CD4-positive, alpha-beta T cell treated with Interleukin-17A for 1 hour (primary cell): ENCODE measurements at regions not wholly inside any gene's neighbourhood (a gene's known extent, or its start where the extent isn't known, plus 50 kb on each side); places are given as distances from the start of the nearest gene placed in this dataset.
"Not testable (repeated sequence)": the region's sequence is repeated elsewhere in the genome, so short reads cannot be mapped to it uniquely, and the experiment has no call there.

Experiments
- DNase-seq: peaks from one replicate; pipeline ENCODE4 v3.0.0-alpha.2; 2020

GRCh38 chr4:55028196-55028595, 97.2 kb downstream of the KDR start:
- no peak for DNase-seq

DNA sequence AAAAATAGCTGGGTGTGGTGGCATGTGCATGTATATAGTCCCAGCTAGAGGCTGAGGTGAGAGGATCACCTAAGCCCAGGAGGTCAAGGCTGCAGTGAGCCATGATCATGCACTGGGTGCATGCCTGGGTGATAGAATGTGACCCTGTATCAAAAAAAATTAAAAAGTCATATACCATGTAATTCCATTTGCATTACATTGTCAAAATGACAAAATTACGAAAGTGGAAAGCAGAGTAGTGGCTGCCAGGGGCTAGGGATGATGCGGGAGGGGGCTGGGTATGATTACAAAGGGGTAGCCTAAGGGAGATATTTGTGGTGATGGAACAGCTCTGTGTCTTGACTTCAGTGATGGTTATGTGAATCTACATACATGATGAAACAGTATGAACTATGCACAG, 97.8 kb downstream of the KDR start:
- no peak for DNase-seq

- not testable (repeated sequence) for DNase-seq
Observed at GRCh38 chr4:55025456-55025855, 99.9 kb downstream of the KDR start.

DNA sequence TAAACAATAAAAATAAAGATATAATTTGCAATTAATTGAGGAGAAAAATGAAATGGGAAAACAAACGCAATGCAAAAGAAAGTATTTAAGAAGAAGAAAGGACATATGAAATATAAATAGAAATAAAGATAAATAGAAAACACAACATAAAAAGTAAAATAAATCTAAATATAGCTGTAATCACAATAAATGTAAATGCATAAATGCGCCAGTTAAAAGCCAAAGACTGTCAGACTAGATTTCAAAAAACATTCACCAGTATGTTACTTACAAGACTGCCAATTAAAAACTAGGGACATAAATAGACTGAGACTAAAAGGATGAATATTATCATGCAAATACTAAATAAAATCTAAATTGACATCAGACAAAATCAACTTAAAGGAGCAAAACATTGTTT, 102.4 kb downstream of the KDR start:
- DNase-seq, result no peak

DNA sequence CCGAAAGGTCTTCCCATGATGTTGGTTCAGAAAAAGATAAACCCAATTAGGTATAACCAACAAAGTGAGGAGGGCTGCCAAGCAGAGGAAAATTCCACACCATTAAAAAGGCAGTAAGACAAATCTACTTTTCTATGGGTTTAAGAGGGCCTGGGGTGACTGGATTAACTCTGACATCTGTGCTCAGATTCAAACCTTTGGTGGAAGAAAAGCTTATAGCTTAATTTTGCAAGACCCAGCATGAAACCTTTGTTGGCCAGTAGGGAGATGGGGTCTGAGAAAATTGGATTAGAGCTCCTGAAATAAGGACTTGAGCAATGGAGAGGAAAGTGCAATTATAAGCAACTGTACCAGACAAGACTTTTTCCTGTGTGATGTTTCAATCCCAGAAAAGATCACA, 104.2 kb downstream of the KDR start:
- DNase-seq, result no peak

- DNase-seq, result no peak
Observed at GRCh38 chr4:55020131-55020530, 105.3 kb downstream of the KDR start.

DNA sequence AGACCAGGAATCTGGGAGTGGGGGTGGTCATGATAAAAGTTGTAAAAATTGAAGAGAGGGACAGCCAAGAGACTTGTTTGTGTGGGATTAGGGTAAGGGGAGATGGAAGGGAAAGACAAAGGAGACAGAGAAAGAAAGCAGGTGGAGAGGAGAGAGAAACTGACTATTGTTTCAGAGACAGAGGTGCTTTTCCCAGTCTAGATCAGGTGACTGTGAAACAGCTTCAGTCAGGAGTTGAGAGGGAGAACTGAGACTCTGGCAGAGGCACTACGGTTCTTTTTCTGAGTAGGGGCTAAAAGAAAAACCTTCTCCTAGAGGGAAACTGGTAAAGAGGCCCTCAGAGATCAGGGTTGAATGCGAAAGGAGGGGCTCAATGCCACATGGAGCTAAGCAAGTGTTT, 106.4 kb downstream of the KDR start:
- no peak for DNase-seq

- DNase-seq, result no peak
Observed at GRCh38 chr4:55018521-55018920, 106.9 kb downstream of the KDR start.

DNA sequence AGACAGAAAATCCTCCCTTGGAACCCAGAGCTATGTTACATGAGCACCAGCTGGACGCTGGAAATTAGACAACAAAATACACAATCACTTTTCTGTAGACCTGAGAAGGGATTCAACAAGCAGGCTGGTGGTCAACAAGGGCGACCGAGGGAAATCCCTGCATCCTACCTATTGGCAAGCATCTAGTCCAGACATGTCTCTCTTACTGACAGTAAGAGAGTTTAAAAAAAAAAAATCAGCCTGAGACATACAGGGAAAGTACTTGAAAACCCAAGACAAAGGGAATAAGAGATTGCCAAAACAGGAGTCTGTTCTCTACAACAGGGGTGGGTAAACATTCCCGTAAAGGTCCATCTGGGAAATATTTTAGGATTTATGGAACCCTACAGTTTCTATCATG, 108.0 kb downstream of the KDR start:
- DNase-seq, result no peak

- DNase-seq, result no peak
Observed at GRCh38 chr4:55016131-55016530, 109.3 kb downstream of the KDR start.

- DNase-seq, result no peak
Observed at GRCh38 chr4:55014876-55015275, 110.5 kb downstream of the KDR start.

DNA sequence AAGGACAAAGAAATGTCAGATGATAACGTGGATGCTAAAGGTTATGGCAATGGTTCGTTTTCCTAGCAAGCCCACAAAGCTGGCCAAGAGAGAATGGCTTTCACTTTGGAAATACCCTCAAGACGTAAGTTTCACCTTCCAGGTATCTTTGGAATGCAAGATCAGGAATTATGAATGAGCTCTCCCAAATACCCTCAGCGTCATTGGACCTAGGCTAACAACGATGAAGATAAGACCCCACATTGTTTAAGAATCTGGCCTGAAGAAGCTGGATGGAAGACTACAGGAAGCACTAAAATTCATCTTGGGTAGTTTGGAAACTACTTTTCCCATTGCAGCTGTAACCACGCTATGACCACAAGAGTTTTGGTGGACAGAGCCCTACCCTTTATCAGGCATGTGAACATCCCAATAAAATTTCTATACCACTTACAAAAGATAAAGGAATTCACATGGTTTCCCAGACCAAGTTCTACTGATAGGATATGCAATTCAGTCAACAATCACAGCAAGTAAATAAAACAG, 111.9 kb downstream of the KDR start:
- no peak for DNase-seq

DNA sequence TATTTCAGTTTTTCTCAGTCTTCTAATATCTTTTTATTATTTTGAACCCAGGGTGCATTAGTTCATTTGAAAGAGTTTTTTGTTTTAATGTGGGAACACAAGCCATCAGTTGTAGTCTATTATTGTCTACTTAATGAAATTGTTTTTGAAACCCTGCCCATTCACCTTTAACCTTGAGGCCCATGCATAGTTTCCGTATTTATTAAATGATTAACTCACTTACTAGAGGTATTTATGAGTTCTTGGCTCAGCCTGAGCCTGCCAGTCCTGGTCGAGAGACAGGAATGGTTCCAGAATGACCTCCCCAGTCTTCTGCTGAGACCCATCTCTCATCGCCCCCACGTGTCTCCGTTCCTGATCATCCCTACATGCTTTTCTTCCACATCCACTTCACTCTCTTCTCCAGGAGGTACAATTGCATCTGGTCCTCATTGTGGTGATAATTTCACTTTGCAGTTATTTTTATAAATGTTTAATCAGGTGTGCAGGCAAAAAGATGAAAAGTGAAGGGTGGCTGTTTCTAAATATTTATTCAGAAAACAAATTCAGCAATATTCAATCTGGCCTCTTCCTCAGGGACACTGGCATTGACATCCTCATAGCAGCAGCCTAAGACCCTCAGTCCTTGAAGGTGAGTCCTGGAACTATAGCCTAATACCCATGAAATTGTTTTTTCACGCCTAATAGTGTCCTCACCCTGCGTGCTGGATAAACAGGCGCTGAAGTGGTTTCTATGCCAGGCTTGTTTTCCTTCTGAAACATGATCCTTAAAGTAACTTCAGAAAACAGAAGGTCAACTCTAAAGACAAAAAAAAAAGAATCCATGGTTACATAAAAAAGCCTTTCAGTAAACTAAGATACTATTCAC, 112.8 kb downstream of the KDR start:
- DNase-seq, result no peak

DNA sequence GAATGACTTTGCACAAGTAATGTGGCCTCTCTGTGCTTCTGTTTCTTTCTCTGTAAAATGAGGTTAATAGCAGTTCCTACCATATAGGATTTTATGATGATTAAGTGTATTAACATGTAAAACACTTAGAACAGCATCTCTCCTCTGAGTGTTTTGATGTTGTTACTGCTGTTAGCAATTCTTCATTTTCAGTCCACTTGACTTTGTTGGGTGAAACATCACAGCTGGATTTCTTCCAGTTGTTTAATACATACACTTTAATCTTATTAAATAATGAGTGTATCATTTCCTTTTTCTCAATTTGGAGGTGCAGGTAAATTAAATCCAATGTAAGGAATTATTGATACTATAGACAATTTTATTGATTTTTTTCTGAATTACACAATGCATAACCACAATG, 113.6 kb downstream of the KDR start:
- DNase-seq, result no peak

DNA sequence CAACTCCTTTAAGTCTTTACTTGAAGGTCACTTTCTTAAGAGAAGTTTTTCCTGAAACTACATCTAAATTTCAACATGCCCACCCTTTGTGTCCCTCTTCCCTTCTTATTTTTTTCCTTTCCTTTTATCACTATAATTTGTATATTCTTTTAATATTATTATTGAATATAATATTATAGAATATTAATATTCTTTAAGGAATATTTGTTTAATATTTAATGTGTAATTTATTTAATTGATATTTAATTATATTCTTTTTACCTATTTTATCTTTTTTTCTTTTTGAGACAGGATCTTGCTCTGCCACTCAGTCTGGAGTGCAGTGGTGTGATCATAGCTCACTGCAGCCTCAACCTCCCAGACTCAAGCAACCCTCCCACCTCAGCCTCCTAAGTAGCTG, 114.8 kb downstream of the KDR start:
- DNase-seq, result no peak

- no peak for DNase-seq
Observed at GRCh38 chr4:55008166-55009056, 117.0 kb downstream of the KDR start.

GRCh38 chr4:55005910-55006309, 119.5 kb downstream of the KDR start:
- DNase-seq, result no peak

- no peak for DNase-seq
Observed at GRCh38 chr4:55004831-55005230, 120.6 kb downstream of the KDR start.

DNA sequence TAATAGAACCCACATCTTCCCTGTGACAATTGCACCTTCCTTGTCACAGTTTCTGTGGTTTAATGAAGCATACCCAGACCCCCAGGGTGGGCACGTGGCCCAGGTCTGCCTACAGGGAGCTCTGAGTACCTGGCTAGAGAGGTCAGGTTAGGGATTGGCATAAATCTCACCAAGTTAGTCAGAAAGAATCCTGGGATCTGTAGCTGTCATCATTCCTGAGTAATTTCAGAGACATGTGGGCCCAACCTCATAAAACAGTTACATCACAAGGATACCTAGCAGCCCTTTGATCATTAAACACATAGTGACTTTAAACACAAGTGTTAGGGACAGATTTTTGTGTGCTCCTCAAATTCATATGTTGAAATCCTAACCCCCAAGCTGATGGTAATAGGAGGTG, 123.0 kb downstream of the KDR start:
- no peak for DNase-seq

- DNase-seq, result no peak
Observed at GRCh38 chr4:55001538-55001937, 123.9 kb downstream of the KDR start.

- no peak for DNase-seq
Observed at GRCh38 chr4:54999003-54999402, 126.4 kb downstream of the KDR start.

DNA sequence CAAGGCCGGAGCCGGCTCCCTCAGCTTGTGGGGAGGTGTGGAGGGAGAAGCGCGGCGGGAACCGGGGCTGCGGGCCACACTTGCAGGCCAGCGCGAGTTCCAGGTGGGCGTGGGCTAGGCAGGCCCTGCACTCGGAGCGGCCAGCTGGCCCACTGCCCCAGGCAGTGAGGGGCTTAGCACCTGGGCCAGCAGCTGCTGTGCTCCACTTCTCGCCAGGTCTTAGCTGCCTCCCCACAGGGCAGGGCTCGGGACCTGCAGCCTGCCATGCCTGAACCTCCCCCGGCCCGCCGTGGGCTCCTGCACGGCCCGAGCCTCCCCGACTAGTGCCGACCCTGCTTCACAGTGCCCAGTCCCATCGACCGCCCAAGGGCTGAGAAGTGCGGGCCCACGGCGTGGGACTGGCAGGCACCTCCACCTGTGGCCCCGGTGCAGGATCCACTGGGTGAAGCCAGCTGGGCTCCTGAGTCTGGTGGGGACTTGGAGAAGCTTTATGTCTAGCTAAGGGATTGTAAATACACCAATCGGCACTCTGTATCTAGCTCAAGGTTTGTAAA, 131.8 kb downstream of the KDR start:
- not testable (repeated sequence) for DNase-seq

DNA sequence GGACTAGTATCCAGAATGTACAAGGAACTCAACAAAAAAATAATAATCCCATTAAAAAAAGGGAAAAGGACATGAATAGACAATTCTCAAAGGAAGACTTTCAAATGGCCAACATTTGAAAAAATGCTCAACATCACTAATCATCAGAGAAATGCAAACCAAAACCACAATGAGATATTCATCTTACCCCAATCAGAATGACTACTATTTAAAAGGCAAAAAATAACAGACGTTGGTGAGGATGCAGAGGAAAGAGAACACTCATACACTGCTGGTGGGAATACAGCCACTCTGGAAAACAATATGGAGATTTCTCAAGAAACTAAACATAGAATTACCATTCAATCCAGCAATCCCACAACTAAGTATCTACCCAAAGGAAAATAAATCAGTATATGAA, 133.1 kb downstream of the KDR start:
- no peak for DNase-seq

GRCh38 chr4:54988655-54989054, 136.7 kb downstream of the KDR start:
- no peak for DNase-seq
